H1 (cell line): ENCODE measurements at regions not wholly inside any gene's neighbourhood (a gene's known extent, or its start where the extent isn't known, plus 50 kb on each side); places are given as distances from the start of the nearest gene placed in this dataset.

ENCODE experiments used
- CTCF ChIA-PET: fragments of 300-600 bp; sonication (Branson Sonifier 250); formaldehyde crosslinking; loops from one replicate; lab custom pipeline; 2021; ENCODE audit not compliant: partially characterized antibody; lab: Charles Lee
- POLR2A ChIA-PET: fragments of 300-600 bp; sonication (Branson Sonifier 250); formaldehyde crosslinking; loops from one replicate; lab custom pipeline; 2021; ENCODE audit warnings: inconsistent platforms; ENCODE audit not compliant: partially characterized antibody; lab: Charles Lee
- DNase-seq, 2 experiments: peaks; one replicate each; pipeline versions ENCODE4 v3.0.0 to v3.0.0-alpha.2; 2010 to 2022; ENCODE audit warnings: low spot score in 2 of 2, low read depth in 1 of 2, mixed read lengths in 1 of 2
- FAIRE-seq: peaks from 2 replicates; lab custom pipeline; 2011; peaks lifted over from hg19 to GRCh38; lab: Jason Lieb, UNC
- H2AFZ ChIP-seq: 2 replicates; pipeline ENCODE4 v1.8.1; 2012; ENCODE audit warnings: low read length, inconsistent platforms
- H2AK5ac ChIP-seq: 2 replicates; pipeline ENCODE4 v1.6.1; 2013; ENCODE audit warnings: low read depth, low read length
- H2BK120ac ChIP-seq: replicated peaks from 2 replicates; pipeline ENCODE3; 2013; ENCODE audit warnings: low read depth, low read length, inconsistent platforms
- H2BK12ac ChIP-seq: 2 replicates; pipeline ENCODE4 v1.6.1; 2013; ENCODE audit warnings: low read depth, low read length
- H2BK15ac ChIP-seq: 2 replicates; pipeline ENCODE4 v1.6.1; 2013; ENCODE audit warnings: low read length
- H2BK20ac ChIP-seq: 2 replicates; pipeline ENCODE4 v1.6.1; 2013; ENCODE audit warnings: low read length
- H2BK5ac ChIP-seq: 2 replicates; pipeline ENCODE4 v1.6.1; 2013; ENCODE audit warnings: low read depth, low read length
- H3K14ac ChIP-seq: 2 replicates; pipeline ENCODE4 v1.6.1; 2013; ENCODE audit warnings: inconsistent platforms; ENCODE audit not compliant: insufficient read length
- H3K18ac ChIP-seq: 2 replicates; pipeline ENCODE4 v1.6.1; 2013; ENCODE audit warnings: low read length; ENCODE audit errors: extremely low read depth
- H3K23ac ChIP-seq: 2 replicates; pipeline ENCODE4 v1.6.1; 2013; ENCODE audit warnings: inconsistent platforms; ENCODE audit not compliant: insufficient read length
- H3K23me2 ChIP-seq: 2 replicates; pipeline ENCODE4 v1.6.1; 2013; ENCODE audit warnings: low read depth, low read length
- H3K27ac ChIP-seq: 2 replicates; pipeline ENCODE4 v1.6.1; 2011; ENCODE audit warnings: low read depth, low read length, inconsistent platforms
- H3K27me3 ChIP-seq, 4 experiments: replicated peaks in 1 of 4; 1 replicate in 1 of 4; 2 replicates in 3 of 4; pipeline versions ENCODE4 v1.6.1 to v1.8.1; 2011 to 2013; ENCODE audit warnings: low read length in 3 of 4, mild to moderate bottlenecking in 3 of 4, inconsistent platforms in 2 of 4, mixed read lengths in 2 of 4, moderate library complexity in 1 of 4; ENCODE audit not compliant: control insufficient read depth in 3 of 4, insufficient read depth in 3 of 4; ENCODE audit errors: extremely low read depth in 1 of 4
- H3K36me3 ChIP-seq, 4 experiments: 2 replicates each; pipeline versions ENCODE4 v1.6.1 to v1.8.1; 2011 to 2013; ENCODE audit warnings: mild to moderate bottlenecking in 4 of 4, low read length in 3 of 4, moderate library complexity in 2 of 4, control low read depth in 1 of 4, inconsistent platforms in 1 of 4; ENCODE audit not compliant: insufficient read depth in 4 of 4, control insufficient read depth in 2 of 4
- H3K4ac ChIP-seq: replicated peaks from 2 replicates; pipeline ENCODE3; 2013; ENCODE audit warnings: low read length, low read depth, mixed read lengths, inconsistent platforms; ENCODE audit not compliant: insufficient read length
- H3K4me1 ChIP-seq, 4 experiments: replicated peaks in 1 of 4; 1 replicate in 1 of 4; 2 replicates in 3 of 4; pipeline versions ENCODE4 v1.6.1 to v1.8.1; 2011 to 2013; ENCODE audit warnings: low read length in 3 of 4, inconsistent platforms in 2 of 4, mixed read lengths in 1 of 4; ENCODE audit not compliant: insufficient read depth in 4 of 4, control insufficient read depth in 3 of 4
- H3K4me2 ChIP-seq, 2 experiments: 2 replicates each; pipeline versions ENCODE4 v1.6.1 to v1.8.1; 2011 to 2013; ENCODE audit warnings: low read depth in 2 of 2, low read length in 2 of 2, control low read depth in 1 of 2, inconsistent platforms in 1 of 2, mild to moderate bottlenecking in 1 of 2; ENCODE audit not compliant: insufficient read depth in 1 of 2
- H3K4me3 ChIP-seq, 4 experiments: fragments of 200-600, 300-600 bp in 1 of 4; sonication (generic), shearing (Covaris generic), sonication (Bioruptor Twin) in 1 of 4; 2 replicates each; pipeline versions ENCODE4 v1.5.1 to v1.8.1; 2011 to 2016; ENCODE audit warnings: low read length in 4 of 4, low read depth in 3 of 4, control low read depth in 2 of 4, inconsistent platforms in 2 of 4, mild to moderate bottlenecking in 2 of 4, mixed read lengths in 1 of 4, moderate library complexity in 1 of 4; ENCODE audit not compliant: insufficient read depth in 2 of 4; ENCODE audit errors: extremely low read depth in 1 of 4
- H3K56ac ChIP-seq: replicated peaks from 2 replicates; pipeline ENCODE3; 2013; ENCODE audit warnings: low read depth, mild to moderate bottlenecking, mixed read lengths, low read length, inconsistent platforms; ENCODE audit not compliant: insufficient read length
- H3K79me1 ChIP-seq: 2 replicates; pipeline ENCODE4 v1.6.1; 2013; ENCODE audit warnings: low read depth, low read length, control low read depth
- H3K79me2 ChIP-seq, 2 experiments: 2 replicates each; pipeline versions ENCODE4 v1.6.1 to v1.8.1; 2012 to 2013; ENCODE audit warnings: low read length in 2 of 2, mild to moderate bottlenecking in 2 of 2, inconsistent platforms in 1 of 2; ENCODE audit not compliant: insufficient read depth in 2 of 2, control insufficient read depth in 1 of 2
- H3K9ac ChIP-seq, 4 experiments: replicated peaks in 1 of 4; 1 replicate in 1 of 4; 2 replicates in 3 of 4; pipeline versions ENCODE4 v1.6.1 to v1.8.1; 2011 to 2013; ENCODE audit warnings: low read depth in 3 of 4, low read length in 3 of 4, control low read depth in 2 of 4, mild to moderate bottlenecking in 2 of 4, moderate library complexity in 2 of 4, inconsistent platforms in 1 of 4; ENCODE audit errors: extremely low read depth in 1 of 4
- H3K9me3 ChIP-seq, 2 experiments: 2 replicates each; pipeline versions ENCODE4 v1.6.1 to v1.8.1; 2012 to 2013; ENCODE audit warnings: mild to moderate bottlenecking in 2 of 2, moderate library complexity in 2 of 2, control low read depth in 1 of 2, inconsistent platforms in 1 of 2, low read depth in 1 of 2, low read length in 1 of 2, mixed read lengths in 1 of 2; ENCODE audit not compliant: insufficient read depth in 2 of 2
- H4K20me1 ChIP-seq, 2 experiments: replicated peaks in 1 of 2; 2 replicates each; pipeline versions ENCODE3 to v1.8.1; 2011 to 2013; ENCODE audit warnings: inconsistent platforms in 2 of 2, low read length in 2 of 2, mild to moderate bottlenecking in 1 of 2; ENCODE audit not compliant: insufficient read depth in 2 of 2, control insufficient read depth in 1 of 2
- H4K5ac ChIP-seq: 2 replicates; pipeline ENCODE4 v1.6.1; 2013; ENCODE audit warnings: low read length, low read depth, mixed read lengths, inconsistent platforms; ENCODE audit not compliant: insufficient read length
- H4K8ac ChIP-seq: 2 replicates; pipeline ENCODE4 v1.8.0; 2013; ENCODE audit warnings: mild to moderate bottlenecking, moderate library complexity, low read length, inconsistent platforms; ENCODE audit not compliant: insufficient read depth; ENCODE audit errors: extremely low read depth
- H4K91ac ChIP-seq: replicated peaks from 2 replicates; pipeline ENCODE3; 2013; ENCODE audit warnings: low read length, mixed read lengths, inconsistent platforms; ENCODE audit not compliant: insufficient read length
- BACH1 ChIP-seq: IDR thresholded peaks from 2 replicates; pipeline ENCODE4 v1.6.1; 2012; ENCODE audit warnings: low read length, improper control_type of control experiment
- BRCA1 ChIP-seq: IDR thresholded peaks from 2 replicates; pipeline ENCODE4 v1.6.1; 2012; ENCODE audit warnings: low read depth, low read length, improper control_type of control experiment
- CBX5 ChIP-seq: fragments of 300-800, 300-1000 bp; sonication (generic); IDR thresholded peaks from 2 replicates; pipeline ENCODE4 v1.7.1; 2016; ENCODE audit warnings: antibody characterized with exemption, low read length, low read depth
- CHD1 ChIP-seq: IDR thresholded peaks from 2 replicates; pipeline ENCODE4 v1.6.1; 2012; ENCODE audit warnings: low read depth, low read length, improper control_type of control experiment
- HDAC6 ChIP-seq: IDR thresholded peaks from one replicate; pipeline ENCODE4 v1.7.1; 2012; ENCODE audit warnings: low read depth, mild to moderate bottlenecking, inconsistent platforms, low read length, moderate library complexity
- JUND ChIP-seq: IDR thresholded peaks from 2 replicates; pipeline ENCODE4 v1.6.1; 2011; ENCODE audit warnings: mild to moderate bottlenecking, improper control_type of control experiment, low read length
- KDM4A ChIP-seq: IDR thresholded peaks from one replicate; pipeline ENCODE4 v1.7.1; 2012; ENCODE audit warnings: low read depth, mild to moderate bottlenecking, moderate library complexity, low read length, inconsistent platforms; ENCODE audit not compliant: severe bottlenecking
- POLR2A ChIP-seq, 2 experiments: IDR thresholded peaks; 1 replicate in 1 of 2; 2 replicates in 1 of 2; pipeline ENCODE4 v1.6.1; 2011; ENCODE audit warnings: low read depth in 2 of 2, low read length in 2 of 2, mild to moderate bottlenecking in 2 of 2; ENCODE audit errors: control extremely low read depth in 1 of 2
- RFX5 ChIP-seq: IDR thresholded peaks from 2 replicates; pipeline ENCODE4 v1.6.1; 2011; ENCODE audit warnings: low read depth, low read length, improper control_type of control experiment, borderline replicate concordance
- RNF2 ChIP-seq: fragments of 200-900, 300-1000 bp; sonication (generic); IDR thresholded peaks from 2 replicates; pipeline ENCODE4 v1.7.1; 2016; ENCODE audit warnings: borderline replicate concordance, low read depth, mild to moderate bottlenecking, antibody characterized with exemption, low read length; ENCODE audit not compliant: poor library complexity, severe bottlenecking; ENCODE audit errors: missing control alignments
- SIN3A ChIP-seq, 2 experiments: IDR thresholded peaks in 1 of 2; conservative IDR thresholded peaks in 1 of 2; 2 replicates each; pipeline ENCODE4 v1.6.1; 2011 to 2012; ENCODE audit warnings: low read length in 2 of 2, improper control_type of control experiment in 1 of 2, low read depth in 1 of 2, mild to moderate bottlenecking in 1 of 2
- SIRT6 ChIP-seq: IDR thresholded peaks from one replicate; pipeline ENCODE4 v1.7.1; 2012; ENCODE audit warnings: low read length, inconsistent platforms
- ZNF274 ChIP-seq: IDR thresholded peaks from 2 replicates; pipeline ENCODE4 v1.7.0; 2012; ENCODE audit warnings: low read length, borderline replicate concordance; ENCODE audit errors: extremely low read depth
- WGBS, 2 experiments: shearing (Covaris generic) in 1 of 2; methylation state at CpG; one replicate each; pipeline versions ENCODE4 v1.1.6 to v1.1.7; 2013 to 2015; ENCODE audit warnings: low lambda C conversion rate in 2 of 2, mixed read lengths in 2 of 2, inconsistent platforms in 1 of 2, low coverage in 1 of 2, missing lambda C conversion rate in 1 of 2; ENCODE audit not compliant: insufficient replicate concordance in 2 of 2, insufficient coverage in 1 of 2, insufficient read length in 1 of 2; ENCODE audit errors: extremely low coverage in 1 of 2, missing lambda C conversion rate in 1 of 2; 5-methylcytosine and 5-hydroxymethylcytosine counted together
- TF ChIP-seq, protein P1 (sequence below): IDR thresholded peaks from 2 replicates; pipeline ENCODE4 v1.6.1; 2012; ENCODE audit warnings: inconsistent platforms
- TF ChIP-seq, protein P2 (sequence below): IDR thresholded peaks from 2 replicates; pipeline ENCODE4 v1.6.1; 2012; ENCODE audit warnings: inconsistent platforms

DNA sequence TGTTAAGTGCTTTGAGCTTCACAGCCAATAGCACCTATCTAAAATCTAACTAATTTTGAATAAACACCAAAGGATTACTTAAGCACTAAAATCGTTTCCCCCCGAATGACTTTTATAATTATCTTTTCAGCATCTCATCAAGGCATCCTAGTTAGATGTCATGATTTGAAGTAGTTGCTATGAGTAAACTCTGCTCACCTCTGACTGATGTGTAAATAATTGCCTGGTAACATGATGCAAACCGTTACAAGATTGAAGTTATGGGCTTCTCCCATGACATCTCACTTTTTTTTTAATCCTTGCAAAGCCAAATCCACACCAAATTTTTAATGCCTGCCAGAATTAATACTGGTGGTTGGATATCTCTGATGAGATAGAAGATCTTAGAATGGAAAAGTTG is 377.1 kb downstream of the PRDM5 start:
- ChIA-PET CTCF (no interaction called here), POLR2A (no interaction called here)
- Histone ChIP-seq H4K91ac (no peak overlapping the region), H3K9ac (no peak overlapping the region), H4K8ac (no peak overlapping the region), H2BK20ac (no peak overlapping the region), H3K23ac (no peak overlapping the region), H3K79me2 (no peaks in the 10 kb centered on the region), H2BK15ac (no peak overlapping the region), H3K23me2 (no peaks in the 10 kb centered on the region), H3K18ac (no peak overlapping the region), H3K27me3 (no peaks in the 10 kb centered on the region), H2BK12ac (no peak overlapping the region), H3K36me3 (no peaks in the 10 kb centered on the region), H3K4me3 (no peak overlapping the region), H3K14ac (no peak overlapping the region), H4K20me1 (no peaks in the 10 kb centered on the region), H4K5ac (no peak overlapping the region), H2AK5ac (no peak overlapping the region), H3K79me1 (no peaks in the 10 kb centered on the region), H2AFZ (no peak overlapping the region), H3K4me1 (no peaks in the 10 kb centered on the region), H3K4ac (no peak overlapping the region), H3K27ac (no peak overlapping the region), H3K56ac (no peak overlapping the region), H2BK5ac (no peak overlapping the region), H3K4me2 (no peak overlapping the region), H3K9me3 (no peaks in the 10 kb centered on the region), H2BK120ac (no peak overlapping the region)
- 86% methylated on average over 3 of the region's 3 CpGs; no CpG with 5 or more reads in 1 of the 2 experiments for WGBS, 2 experiments
- FAIRE-seq: no peak
- DNase-seq: no peak
- TF ChIP-seq ZNF274 (no peak), JUND (no peak), CHD1 (no peak), KDM4A (no peak), SIN3A (conservative IDR thresholded peaks at IDR 0.05 in 1 of 2, IDR thresholded peaks at IDR 0.05 in 1 of 2; ENCODE audit: low read depth in 1 of 2, low read length in 2 of 2) (no peak), CBX5 (no peak), RFX5 (no peak), SIRT6 (no peak), HDAC6 (no peak), POLR2A (IDR thresholded peaks at IDR 0.05; ENCODE audit: control extremely low read depth in 1 of 2, low read depth in 2 of 2, low read length in 2 of 2) (no peak), BACH1 (no peak), RNF2 (no peak), BRCA1 (no peak)
- TF ChIP-seq, protein P1, sequence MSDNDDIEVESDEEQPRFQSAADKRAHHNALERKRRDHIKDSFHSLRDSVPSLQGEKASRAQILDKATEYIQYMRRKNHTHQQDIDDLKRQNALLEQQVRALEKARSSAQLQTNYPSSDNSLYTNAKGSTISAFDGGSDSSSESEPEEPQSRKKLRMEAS: no peak
- TF ChIP-seq, protein P2, sequence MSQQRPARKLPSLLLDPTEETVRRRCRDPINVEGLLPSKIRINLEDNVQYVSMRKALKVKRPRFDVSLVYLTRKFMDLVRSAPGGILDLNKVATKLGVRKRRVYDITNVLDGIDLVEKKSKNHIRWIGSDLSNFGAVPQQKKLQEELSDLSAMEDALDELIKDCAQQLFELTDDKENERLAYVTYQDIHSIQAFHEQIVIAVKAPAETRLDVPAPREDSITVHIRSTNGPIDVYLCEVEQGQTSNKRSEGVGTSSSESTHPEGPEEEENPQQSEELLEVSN: no peak
